Stimulated activated CD4-positive, alpha-beta T cell treated with anti-CD3 and anti-CD28 coated beads, Interleukin-2, amount 100 ng/mL, for 48 hours (primary cell): ENCODE measurements at regions not wholly inside any gene's neighbourhood (a gene's known extent, or its start where the extent isn't known, plus 50 kb on each side); places are given as distances from the start of the nearest gene placed in this dataset.

Experiments
- DNase-seq, 2 donors: peaks; one replicate each; pipeline ENCODE4 v3.0.0-alpha.2; 2020

GRCh38 chr13:73961181-73961580 is 173.0 kb downstream of the KLF12 start:
- no peak for DNase-seq

- DNase-seq = no peak
Measured at GRCh38 chr13:73960474-73960873, 173.7 kb downstream of the KLF12 start.

- no peak for DNase-seq
Measured at GRCh38 chr13:73958657-73959397, 175.4 kb downstream of the KLF12 start.

- no peak for DNase-seq
Measured at GRCh38 chr13:73957889-73958288, 176.3 kb downstream of the KLF12 start.

- DNase-seq = no peak
Measured at GRCh38 chr13:73956795-73957408, 177.3 kb downstream of the KLF12 start.

GRCh38 chr13:73955977-73956500 is 178.2 kb downstream of the KLF12 start:
- DNase-seq = no peak

GRCh38 chr13:73954808-73955207 is 179.4 kb downstream of the KLF12 start:
- no peak for DNase-seq

- no peak for DNase-seq
Measured at GRCh38 chr13:73952648-73953047, 181.6 kb downstream of the KLF12 start.

GRCh38 chr13:73948848-73949529 is 185.2 kb downstream of the KLF12 start:
- DNase-seq = no peak

GRCh38 chr13:73945871-73946270 is 188.3 kb downstream of the KLF12 start:
- DNase-seq = no peak

- no peak for DNase-seq
Measured at GRCh38 chr13:73945382-73945781, 188.8 kb downstream of the KLF12 start.

GRCh38 chr13:73943965-73944233 is 190.3 kb downstream of the KLF12 start:
- DNase-seq = no peak

- DNase-seq = no peak
Measured at GRCh38 chr13:73943137-73943964, 190.9 kb downstream of the KLF12 start.

- DNase-seq = no peak
Measured at GRCh38 chr13:73941752-73942151, 192.5 kb downstream of the KLF12 start.

GRCh38 chr13:73940098-73940497 is 194.1 kb downstream of the KLF12 start:
- DNase-seq = no peak

- DNase-seq = no peak
Measured at GRCh38 chr13:73939603-73940002, 194.6 kb downstream of the KLF12 start.

GRCh38 chr13:73939071-73939380 is 195.2 kb downstream of the KLF12 start:
- no peak for DNase-seq

- no peak for DNase-seq
Measured at GRCh38 chr13:73938372-73939070, 195.7 kb downstream of the KLF12 start.

GRCh38 chr13:73937441-73937840 is 196.8 kb downstream of the KLF12 start:
- no peak for DNase-seq

- DNase-seq = no peak
Measured at GRCh38 chr13:73935991-73936390, 198.2 kb downstream of the KLF12 start.

GRCh38 chr13:73934771-73935170 is 199.4 kb downstream of the KLF12 start:
- DNase-seq = no peak

- DNase-seq = no peak
Measured at GRCh38 chr13:73934215-73934641, 200.0 kb downstream of the KLF12 start.

- DNase-seq = no peak
Measured at GRCh38 chr13:73933795-73934194, 200.4 kb downstream of the KLF12 start.
